Hematopoietic multipotent progenitor cell treated with erythropoietin and hydrocortisone succinate and interleukin-3 and kit ligand, for 6 days (in vitro differentiated cells): ENCODE measurements at regions not wholly inside any gene's neighbourhood (a gene's known extent, or its start where the extent isn't known, plus 50 kb on each side); places are given as distances from the start of the nearest gene placed in this dataset.
"Not testable (repeated sequence)": the region's sequence is repeated elsewhere in the genome, so short reads cannot be mapped to it uniquely, and the experiment has no call there.

Source experiments
- DNase-seq: peaks from one replicate; pipeline ENCODE4 v3.0.0-alpha.2; 2015

- no peak for DNase-seq
These were observed 109.8 kb upstream of the HDX start for GRCh38 chrX:84611843-84612636.

GRCh38 chrX:84634201-84634782 is 132.0 kb upstream of the HDX start:
- DNase-seq: no peak

DNA sequence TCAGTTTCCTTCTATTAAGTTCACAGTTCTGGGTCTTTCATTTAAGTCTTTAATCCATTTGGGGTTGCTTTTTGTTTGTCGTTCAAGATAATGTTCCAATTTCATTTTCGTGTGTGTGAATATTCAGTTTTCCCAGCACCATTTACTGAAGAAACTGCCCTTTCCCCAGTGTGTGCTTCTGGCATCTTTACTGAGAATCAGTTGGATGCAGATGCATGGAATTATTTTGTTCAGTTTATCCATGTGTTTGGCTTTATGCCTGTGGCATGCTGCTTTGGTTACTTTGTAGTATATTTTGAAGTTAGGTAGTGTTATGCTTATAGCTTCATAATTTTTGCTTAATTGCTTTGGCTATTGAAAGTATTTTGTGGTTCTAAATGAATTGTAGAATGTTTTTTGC is 163.8 kb upstream of the HDX start:
- DNase-seq: no peak

DNA sequence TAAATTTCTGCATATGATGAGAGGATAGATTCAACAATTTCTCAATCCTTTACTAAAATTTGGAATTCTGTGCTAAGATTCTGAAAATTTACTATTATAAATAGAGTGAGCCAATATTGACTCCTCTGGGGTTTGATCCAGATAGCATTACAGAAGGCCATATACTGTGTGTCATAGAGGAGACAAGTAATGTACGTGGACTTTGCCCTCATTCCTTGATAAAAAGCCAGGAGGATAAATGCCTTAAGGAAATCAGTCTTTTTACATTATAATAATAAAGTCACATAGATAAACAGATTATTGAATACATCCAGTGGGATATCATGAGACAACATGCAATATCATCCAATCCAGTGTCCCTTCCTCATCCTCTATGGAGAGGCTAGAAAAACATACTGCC is 188.0 kb upstream of the HDX start:
- no peak for DNase-seq

DNA sequence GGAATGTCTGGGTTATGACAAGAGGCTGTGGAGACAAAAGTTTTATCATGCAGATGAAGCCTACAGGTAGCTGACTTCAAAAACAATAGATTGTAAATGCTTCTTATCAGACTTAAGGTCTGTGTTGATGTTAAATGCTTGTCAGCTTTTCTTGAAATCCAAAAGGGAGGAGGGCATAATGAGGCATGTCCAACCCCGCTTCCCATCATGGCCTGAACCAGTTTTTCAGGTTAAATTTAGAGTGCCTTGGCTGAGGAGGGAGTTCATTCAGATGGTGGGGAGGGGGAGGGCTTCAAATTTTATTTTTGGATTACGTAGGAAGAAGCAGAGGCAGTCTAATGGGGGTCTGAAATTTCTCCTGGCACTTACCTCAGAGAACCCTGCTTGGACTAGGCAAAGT is 207.7 kb upstream of the HDX start:
- DNase-seq: no peak

DNA sequence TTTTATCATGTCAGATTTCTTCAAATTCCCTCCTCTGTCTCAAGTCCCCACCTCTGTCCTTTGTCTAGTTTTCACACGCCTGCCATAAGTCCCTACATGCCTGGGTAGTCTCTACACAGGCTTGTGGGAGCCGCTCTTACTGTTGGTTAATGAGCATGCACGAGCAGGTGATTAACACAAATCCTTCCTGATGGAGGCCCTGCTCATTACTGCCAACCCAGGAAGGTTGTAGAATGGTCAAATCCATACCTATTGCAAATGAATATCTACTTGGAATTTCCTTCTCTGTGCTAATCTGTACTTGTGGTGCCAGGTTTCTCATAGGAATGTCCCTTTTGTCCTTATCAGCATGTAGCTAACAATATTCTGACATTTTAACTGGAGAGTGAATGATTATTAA is 208.4 kb upstream of the HDX start:
- DNase-seq: no peak

DNA sequence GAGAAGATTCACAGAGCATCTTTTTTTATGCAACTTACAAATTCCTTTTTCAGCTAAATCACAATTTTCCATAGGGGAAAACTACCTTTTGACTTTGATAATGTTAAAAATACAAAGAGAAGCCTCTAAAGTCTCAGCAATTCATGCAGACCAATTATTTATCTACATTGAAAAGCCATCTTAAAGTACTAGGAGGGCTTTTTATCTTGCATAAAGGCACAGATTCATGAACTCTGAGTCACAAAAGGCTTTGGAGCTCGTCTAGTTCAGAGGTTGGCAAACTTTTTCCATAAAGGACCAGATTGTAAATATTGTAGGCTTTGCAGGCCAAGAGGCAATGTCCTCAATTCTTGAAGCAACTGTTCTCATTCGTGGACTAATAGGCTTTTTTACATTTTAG is 210.4 kb upstream of the HDX start:
- DNase-seq: no peak

- DNase-seq: peak; percentile 20
These were observed 213.1 kb upstream of the HDX start for GRCh38 chrX:84715315-84715714.

GRCh38 chrX:84717343-84717742 is 215.1 kb upstream of the HDX start:
- DNase-seq: no peak

DNA sequence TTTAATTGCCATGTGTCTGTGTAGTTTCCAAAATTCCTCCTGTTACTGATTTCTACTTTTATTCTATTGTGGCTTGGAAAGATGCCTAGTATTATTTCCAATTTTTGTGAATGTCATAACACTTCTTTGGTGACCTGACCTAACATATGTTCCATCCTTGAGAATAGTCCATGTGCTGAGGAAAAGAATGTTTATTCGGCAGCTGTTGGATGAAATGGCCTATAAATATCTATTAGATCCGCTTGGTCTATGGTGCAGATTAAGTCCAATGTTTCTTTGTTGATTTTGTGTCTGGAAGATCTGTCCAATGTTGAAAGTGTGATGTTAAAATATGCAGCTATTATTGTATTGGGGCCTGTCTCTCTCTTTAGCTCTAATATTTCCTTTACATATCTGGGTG is 219.2 kb upstream of the HDX start:
- DNase-seq: no peak

DNA sequence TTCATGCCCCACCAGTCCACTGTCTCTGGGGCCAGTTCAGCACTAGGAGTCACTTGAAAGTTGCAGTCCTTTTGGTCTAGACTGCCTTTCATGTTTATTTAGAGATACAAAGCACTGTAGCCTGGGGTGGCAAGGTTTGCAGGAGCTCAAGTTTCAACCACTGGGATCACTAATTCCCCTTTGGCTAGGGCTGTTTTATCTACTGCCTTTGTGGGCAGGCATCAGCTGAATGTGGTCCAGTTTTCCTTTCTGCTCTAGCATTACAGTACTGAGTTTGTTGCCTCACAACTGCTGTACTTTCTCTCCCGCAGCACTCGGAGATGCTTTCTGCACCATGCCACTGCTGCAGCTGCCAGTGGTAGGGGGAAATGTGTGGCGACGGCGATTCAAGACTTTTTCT is 222.3 kb upstream of the HDX start:
- no peak for DNase-seq

GRCh38 chrX:84729408-84729807 is 227.2 kb upstream of the HDX start:
- DNase-seq: no peak

- DNase-seq: peak; percentile 48
These were observed 227.6 kb upstream of the HDX start for GRCh38 chrX:84729809-84730208.

GRCh38 chrX:84735025-84735424 is 232.8 kb upstream of the HDX start:
- DNase-seq: peak; percentile 32

DNA sequence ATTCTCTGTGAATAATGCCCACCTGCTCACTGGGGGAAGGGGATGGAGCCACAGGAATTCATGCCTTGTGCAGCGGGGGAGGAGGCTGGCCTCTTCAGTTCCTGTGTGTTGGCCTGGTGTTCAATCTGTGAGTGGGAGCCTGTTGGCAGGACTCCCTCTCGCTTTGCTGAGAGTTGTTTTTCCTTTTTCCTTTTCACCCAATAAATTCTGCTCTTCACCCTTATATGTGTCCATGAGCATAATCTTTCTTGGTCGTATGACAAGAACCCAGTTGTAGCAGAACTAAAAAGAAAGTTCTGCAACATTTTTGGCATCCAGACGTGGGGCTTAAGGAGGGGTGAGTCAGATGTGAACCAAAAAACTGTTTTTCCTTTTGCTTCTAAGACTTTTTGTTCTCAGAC is 235.2 kb upstream of the HDX start:
- DNase-seq: no peak

DNA sequence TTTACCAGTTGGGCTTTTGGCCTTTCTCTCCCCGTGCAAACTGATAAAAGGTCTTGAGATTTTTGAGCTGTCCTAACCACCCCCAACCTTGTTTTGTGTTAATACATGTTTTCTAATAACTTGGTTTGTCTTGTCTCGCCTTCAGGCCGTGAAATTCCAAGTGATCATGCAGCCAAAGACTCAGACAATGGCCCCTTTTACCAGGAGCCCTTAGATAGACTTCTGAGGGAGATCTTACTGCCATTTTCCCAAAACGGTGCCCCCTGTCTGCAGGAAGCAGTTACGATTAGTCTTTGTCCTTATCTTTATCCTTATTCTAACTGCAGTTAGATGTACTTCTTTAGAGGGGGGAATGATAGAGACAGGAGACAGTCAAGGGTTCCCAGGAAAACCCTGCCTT is 245.3 kb upstream of the HDX start:
- no peak for DNase-seq

- DNase-seq: no peak
These were observed 246.9 kb upstream of the HDX start for GRCh38 chrX:84748965-84749656.

DNA sequence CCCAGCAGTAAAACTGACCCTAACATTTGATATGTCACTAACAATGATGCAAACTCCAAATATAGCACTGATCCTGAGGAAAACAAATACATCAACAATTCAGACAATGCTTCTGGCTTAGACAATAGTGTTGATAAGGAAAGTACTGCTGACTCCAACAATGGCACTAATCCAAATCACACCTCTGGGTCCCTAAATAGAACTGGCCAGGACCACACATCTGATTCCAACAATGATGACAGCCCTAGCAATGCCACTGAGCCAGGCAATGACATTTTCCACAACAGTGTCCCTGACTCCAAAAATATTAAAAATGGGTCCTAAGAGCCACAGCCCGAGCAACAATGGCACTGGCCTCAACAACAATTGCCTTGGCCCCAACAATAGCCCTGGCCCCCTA is 243.1 kb upstream of the APOOL start:
- DNase-seq: no peak

DNA sequence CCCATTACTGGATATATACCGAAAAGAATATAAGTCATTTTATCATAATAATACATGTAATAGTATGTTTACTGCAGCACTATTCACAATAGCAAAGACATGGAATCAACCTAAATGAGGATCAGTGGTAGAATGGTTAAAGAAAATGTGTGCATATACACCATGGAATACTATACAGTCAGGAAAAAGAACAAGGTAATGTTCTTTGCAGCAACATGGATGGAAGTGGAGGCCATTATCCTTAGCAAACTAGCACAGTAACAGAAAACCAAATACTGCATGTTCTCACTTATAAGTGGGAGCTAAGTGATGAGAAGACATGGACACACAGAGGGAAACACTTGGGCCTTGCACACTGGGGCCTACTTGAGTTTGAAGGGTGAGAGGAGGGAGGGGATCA is 207.4 kb upstream of the APOOL start:
- DNase-seq: no peak

GRCh38 chrX:84830836-84831235 is 172.8 kb upstream of the APOOL start:
- DNase-seq: no peak

- DNase-seq: not testable (repeated sequence)
These were observed 157.1 kb upstream of the APOOL start for GRCh38 chrX:84846541-84846940.

DNA sequence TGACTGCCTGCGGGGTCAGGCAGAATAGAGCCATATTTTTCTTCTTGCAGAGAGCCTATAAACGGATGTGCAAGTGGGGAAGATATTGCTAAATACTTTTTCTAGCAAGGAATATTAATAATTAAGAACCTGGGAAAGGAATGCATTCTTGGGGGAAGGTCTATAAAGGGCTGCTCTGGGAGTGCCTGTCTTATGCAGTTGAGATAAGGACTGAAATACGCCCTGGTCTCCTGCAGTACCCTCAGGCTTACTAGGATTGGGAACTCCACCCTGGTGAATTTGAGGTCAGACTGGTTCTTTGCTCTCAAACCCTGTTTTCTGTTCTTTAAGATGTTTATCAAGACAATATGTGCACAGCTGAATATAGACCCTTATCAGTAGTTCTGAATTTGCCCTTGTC is 152.5 kb upstream of the APOOL start:
- not testable (repeated sequence) for DNase-seq

DNA sequence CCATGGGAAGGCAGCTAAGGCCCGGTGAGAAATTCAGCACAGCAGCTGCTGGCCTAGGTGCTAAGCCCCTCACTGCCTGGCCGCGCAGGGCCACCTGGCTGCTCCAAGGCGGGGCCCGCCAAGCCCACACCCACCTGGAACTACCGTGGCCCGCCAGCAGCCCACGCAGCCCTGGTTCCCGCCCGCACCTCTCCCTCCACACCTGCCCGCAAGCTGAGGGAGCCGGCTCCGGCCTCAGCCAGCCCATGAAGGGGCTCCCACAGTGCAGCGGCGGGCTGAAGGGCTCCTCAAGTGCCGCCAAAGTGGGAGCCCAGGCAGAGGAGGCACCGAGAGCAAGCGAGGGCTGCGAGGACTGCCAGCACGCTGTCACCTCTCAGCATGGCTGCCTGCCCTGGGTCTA is 146.9 kb upstream of the APOOL start:
- not testable (repeated sequence) for DNase-seq

DNA sequence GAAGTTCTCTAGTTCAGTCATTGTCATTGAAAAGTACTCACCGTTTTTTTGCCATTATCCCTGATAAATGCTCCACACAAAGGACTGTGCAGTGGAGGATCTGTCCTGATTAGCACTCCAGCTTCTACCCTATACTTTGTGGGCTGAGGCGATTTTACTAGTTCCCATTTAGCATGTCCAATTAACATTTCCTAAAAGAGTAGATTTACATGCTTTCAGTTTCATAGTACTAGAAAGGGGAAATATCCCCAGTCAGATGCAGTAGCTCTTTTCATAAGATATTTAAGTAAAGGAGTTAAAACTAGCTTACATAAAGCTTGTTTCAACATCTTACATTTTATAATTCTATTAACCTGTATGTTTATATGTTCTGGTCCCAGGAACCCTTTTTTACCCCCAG is 144.9 kb upstream of the APOOL start:
- DNase-seq: not testable (repeated sequence)
